Stimulated activated naive CD8-positive, alpha-beta T cell treated with anti-CD3 and anti-CD28 coated beads, Interleukin-15, Interleukin-2, amounts not matched to agents 100 ng/mL and 50 ng/mL, for 24 hours (primary cell): ENCODE measurements at regions not wholly inside any gene's neighbourhood (a gene's known extent, or its start where the extent isn't known, plus 50 kb on each side); places are given as distances from the start of the nearest gene placed in this dataset.
"Not testable (repeated sequence)": the region's sequence is repeated elsewhere in the genome, so short reads cannot be mapped to it uniquely, and the experiment has no call there.

Experiments
- H3K27ac Mint-ChIP-seq: one replicate; pipeline ENCODE4 v1.8.0; 2021; ENCODE audit warnings: mild to moderate bottlenecking, mixed read lengths
- H3K27me3 Mint-ChIP-seq: one replicate; pipeline ENCODE4 v1.8.0; 2021; ENCODE audit warnings: mixed read lengths
- H3K36me3 Mint-ChIP-seq: one replicate; pipeline ENCODE4 v1.8.0; 2021; ENCODE audit warnings: low read depth, mixed read lengths
- H3K4me1 Mint-ChIP-seq: one replicate; pipeline ENCODE4 v1.8.0; 2021; ENCODE audit warnings: low read depth, mixed read lengths
- H3K4me3 Mint-ChIP-seq: one replicate; pipeline ENCODE4 v1.8.0; 2021; ENCODE audit warnings: mild to moderate bottlenecking, mixed read lengths
- H3K9me3 Mint-ChIP-seq: one replicate; pipeline ENCODE4 v1.8.0; 2021; ENCODE audit warnings: mixed read lengths

- not testable (repeated sequence) for H3K9me3 Mint-ChIP-seq, H3K27ac Mint-ChIP-seq, H3K36me3 Mint-ChIP-seq, H3K4me1 Mint-ChIP-seq, H3K4me3 Mint-ChIP-seq, H3K27me3 Mint-ChIP-seq
Observed at GRCh38 chr1:149248610-149249009, 145.3 kb upstream of the NBPF9 start.

GRCh38 chr1:149249850-149250467 is 146.6 kb upstream of the NBPF9 start:
- not testable (repeated sequence) for H3K4me3 Mint-ChIP-seq, H3K27ac Mint-ChIP-seq, H3K27me3 Mint-ChIP-seq, H3K36me3 Mint-ChIP-seq, H3K4me1 Mint-ChIP-seq, H3K9me3 Mint-ChIP-seq

DNA sequence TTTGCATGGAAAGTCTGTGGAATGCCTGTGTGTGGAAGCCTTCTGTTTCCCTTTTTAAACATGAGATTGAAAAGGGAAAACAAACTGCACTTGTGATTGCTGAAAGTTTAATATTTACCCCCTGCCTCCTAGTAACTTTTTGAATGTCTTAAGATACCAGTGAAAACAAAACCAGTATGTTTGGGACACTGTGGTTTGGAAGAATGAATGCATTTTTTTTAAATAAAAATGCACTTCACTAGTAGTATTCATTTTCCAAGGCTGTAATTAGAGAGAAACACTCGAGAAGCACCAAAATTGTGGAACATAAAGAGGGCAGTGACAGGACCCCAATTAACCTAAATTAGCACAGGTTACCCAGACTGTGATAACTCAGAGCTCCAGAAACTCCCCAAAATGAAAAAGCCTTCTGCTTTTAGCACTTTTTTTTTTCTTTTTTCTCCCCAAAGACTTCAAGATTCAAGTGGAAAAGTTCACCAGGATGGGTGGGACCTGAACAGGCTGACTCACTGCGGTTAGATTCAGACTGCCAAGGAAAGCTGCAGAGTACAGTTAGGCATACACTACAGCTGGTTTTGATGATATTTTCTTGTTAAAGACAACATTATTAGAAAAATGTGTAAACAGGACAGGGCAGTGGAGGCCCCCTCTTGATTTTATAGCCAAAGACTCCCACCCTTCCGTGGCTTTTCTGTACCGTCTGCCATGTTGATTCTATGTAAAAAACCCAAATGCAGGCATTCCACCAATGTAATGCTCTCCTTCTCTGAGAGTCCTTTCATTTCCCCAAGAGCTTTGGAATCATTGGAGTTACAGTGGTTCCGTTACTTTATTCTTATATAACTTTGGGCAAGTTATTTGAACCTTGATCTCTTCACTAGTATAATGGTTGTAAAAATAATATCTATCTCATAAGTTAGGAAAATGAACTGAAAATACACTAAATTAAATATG is 151.8 kb upstream of the NBPF9 start:
- H3K9me3 Mint-ChIP-seq, H3K27ac Mint-ChIP-seq: not testable (repeated sequence)

DNA sequence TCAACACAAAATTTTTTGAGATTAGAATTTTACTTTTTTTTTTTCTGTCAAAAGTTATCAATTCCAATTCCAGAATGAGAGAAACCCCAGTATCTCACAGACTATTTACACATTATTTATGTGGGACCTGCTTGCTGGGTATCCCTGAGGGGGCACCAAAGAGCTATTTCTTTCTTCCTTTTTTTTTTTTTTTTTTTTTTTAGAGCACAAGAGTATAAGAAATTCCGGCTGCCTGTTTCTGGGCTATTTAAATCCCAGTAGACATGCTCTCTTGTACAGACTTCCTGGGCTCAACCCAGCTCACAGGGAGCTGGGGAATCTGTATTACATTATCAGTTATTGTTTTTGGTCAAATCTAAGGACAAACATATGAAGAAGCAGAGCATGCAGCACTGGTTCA is 156.9 kb upstream of the NBPF9 start:
- H3K27ac Mint-ChIP-seq, H3K9me3 Mint-ChIP-seq, H3K4me3 Mint-ChIP-seq, H3K4me1 Mint-ChIP-seq, H3K27me3 Mint-ChIP-seq, H3K36me3 Mint-ChIP-seq: not testable (repeated sequence)

More for the DNA sequence above, 151.8 kb upstream of the NBPF9 start:
- H3K4me3 Mint-ChIP-seq, H3K27me3 Mint-ChIP-seq, H3K4me1 Mint-ChIP-seq, H3K36me3 Mint-ChIP-seq: not testable (repeated sequence)

GRCh38 chr1:149260736-149261340 is 157.5 kb upstream of the NBPF9 start:
- not testable (repeated sequence) for H3K27me3 Mint-ChIP-seq, H3K9me3 Mint-ChIP-seq, H3K4me3 Mint-ChIP-seq, H3K36me3 Mint-ChIP-seq, H3K4me1 Mint-ChIP-seq, H3K27ac Mint-ChIP-seq

DNA sequence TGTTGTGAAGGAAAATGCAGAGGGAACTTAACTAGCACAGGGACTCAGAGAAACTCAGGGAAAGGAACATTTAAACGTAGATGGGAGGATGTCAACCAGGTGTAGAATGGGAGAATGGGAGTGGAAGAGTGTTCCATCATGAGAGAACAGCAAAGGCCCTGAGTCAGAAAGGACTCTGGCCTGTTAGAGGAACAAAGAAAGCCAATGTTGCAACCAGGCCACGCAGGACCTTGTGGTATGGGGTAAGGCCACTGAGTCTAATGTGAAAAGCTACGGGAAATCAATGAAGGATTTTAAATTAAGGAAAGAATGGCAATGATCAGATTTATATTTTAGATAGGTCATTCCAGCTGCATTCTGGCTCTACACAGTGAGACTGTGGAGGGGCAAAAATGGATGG is 163.9 kb upstream of the NBPF9 start:
- not testable (repeated sequence) for H3K27ac Mint-ChIP-seq, H3K4me1 Mint-ChIP-seq, H3K36me3 Mint-ChIP-seq, H3K4me3 Mint-ChIP-seq, H3K27me3 Mint-ChIP-seq, H3K9me3 Mint-ChIP-seq

GRCh38 chr1:149269001-149269702 is 165.8 kb upstream of the NBPF9 start:
- not testable (repeated sequence) for H3K27me3 Mint-ChIP-seq, H3K36me3 Mint-ChIP-seq, H3K4me1 Mint-ChIP-seq, H3K4me3 Mint-ChIP-seq, H3K9me3 Mint-ChIP-seq, H3K27ac Mint-ChIP-seq

- H3K36me3 Mint-ChIP-seq, H3K27me3 Mint-ChIP-seq, H3K9me3 Mint-ChIP-seq, H3K4me1 Mint-ChIP-seq, H3K27ac Mint-ChIP-seq, H3K4me3 Mint-ChIP-seq: not testable (repeated sequence)
Observed at GRCh38 chr1:149269833-149270232, 166.5 kb upstream of the NBPF9 start.

- H3K36me3 Mint-ChIP-seq, H3K4me1 Mint-ChIP-seq, H3K27ac Mint-ChIP-seq, H3K9me3 Mint-ChIP-seq, H3K4me3 Mint-ChIP-seq, H3K27me3 Mint-ChIP-seq: not testable (repeated sequence)
Observed at GRCh38 chr1:149274493-149274892, 171.1 kb upstream of the NBPF9 start.

GRCh38 chr1:149275802-149276201 is 172.5 kb upstream of the NBPF9 start:
- not testable (repeated sequence) for H3K27ac Mint-ChIP-seq, H3K9me3 Mint-ChIP-seq, H3K4me3 Mint-ChIP-seq, H3K4me1 Mint-ChIP-seq, H3K36me3 Mint-ChIP-seq, H3K27me3 Mint-ChIP-seq

GRCh38 chr1:149276496-149276895 is 173.1 kb upstream of the NBPF9 start:
- not testable (repeated sequence) for H3K9me3 Mint-ChIP-seq, H3K27ac Mint-ChIP-seq, H3K27me3 Mint-ChIP-seq, H3K4me1 Mint-ChIP-seq, H3K36me3 Mint-ChIP-seq, H3K4me3 Mint-ChIP-seq

- not testable (repeated sequence) for H3K4me1 Mint-ChIP-seq, H3K36me3 Mint-ChIP-seq, H3K9me3 Mint-ChIP-seq, H3K4me3 Mint-ChIP-seq, H3K27ac Mint-ChIP-seq, H3K27me3 Mint-ChIP-seq
Observed at GRCh38 chr1:149278156-149278555, 174.8 kb upstream of the NBPF9 start.

- not testable (repeated sequence) for H3K27me3 Mint-ChIP-seq, H3K4me1 Mint-ChIP-seq, H3K4me3 Mint-ChIP-seq, H3K36me3 Mint-ChIP-seq, H3K27ac Mint-ChIP-seq, H3K9me3 Mint-ChIP-seq
Observed at GRCh38 chr1:149279015-149279414, 175.7 kb upstream of the NBPF9 start.

GRCh38 chr1:149279512-149279911 is 176.2 kb upstream of the NBPF9 start:
- not testable (repeated sequence) for H3K27me3 Mint-ChIP-seq, H3K9me3 Mint-ChIP-seq, H3K4me3 Mint-ChIP-seq, H3K27ac Mint-ChIP-seq, H3K4me1 Mint-ChIP-seq, H3K36me3 Mint-ChIP-seq

- H3K9me3 Mint-ChIP-seq, H3K27me3 Mint-ChIP-seq, H3K27ac Mint-ChIP-seq, H3K4me3 Mint-ChIP-seq, H3K4me1 Mint-ChIP-seq, H3K36me3 Mint-ChIP-seq: not testable (repeated sequence)
Observed at GRCh38 chr1:149284773-149285172, 181.4 kb upstream of the NBPF9 start.
